ENCODE measurements at regions not wholly inside any gene's neighbourhood (a gene's known extent, or its start where the extent isn't known, plus 50 kb on each side); places are given as distances from the start of the nearest gene placed in this dataset.

GRCh38 chr13:76338003-76338402 lies 548.2 kb downstream of the KCTD12 start:
- ChIA-PET CTCF (no interaction called here), POLR2A (no interaction called here)
- in situ Hi-C loops (cut with HindIII; ENCODE audit: low pct_unique_long_range_greater_than_20kb, low sequenced_read_pairs): no loop called here
- H3K9me3 ChIP-seq (ENCODE audit: control insufficient read depth, insufficient read depth, low read depth, low read length): no peaks in the 10 kb centered on the region
- intact Hi-C loops (cut with micrococcal nuclease; ENCODE audit: unreplicated experiment): no loop called here
- no peaks in the 10 kb centered on the region for H3K4me1 ChIP-seq (ENCODE audit: control insufficient read depth, insufficient read depth, low read length)
- H3K4me3 ChIP-seq (ENCODE audit: low read depth in 2 of 2, low read length in 2 of 2): no peak overlapping the region
- TF ChIP-seq REST (IDR thresholded peaks at IDR 0.05; ENCODE audit: insufficient read depth in 1 of 2, low read depth in 2 of 2, low read length in 1 of 2) (no peak), TCF7L2 (IDR thresholded peaks at IDR 0.05; ENCODE audit: low read depth, low read length) (no peak), CTCF (IDR thresholded peaks at IDR 0.05) (no peak), SIN3A (IDR thresholded peaks at IDR 0.05; ENCODE audit: borderline replicate concordance, insufficient read depth, low read depth, low read length) (no peak), POLR2AphosphoS5 (IDR thresholded peaks at IDR 0.05; ENCODE audit: low read depth, low read length) (no peak)
- no peak overlapping the region for H3K27ac ChIP-seq (ENCODE audit: low read length)
- H3K27me3 ChIP-seq (ENCODE audit: control insufficient read depth, insufficient read depth, low read length): no peaks in the 10 kb centered on the region
- H3K36me3 ChIP-seq (ENCODE audit: control insufficient read depth, insufficient read depth, low read length): no peaks in the 10 kb centered on the region
- no TSS peak for BruUV-seq (replicated peaks)
- ATAC-seq (no peak), DNase-seq (ENCODE audit: low read depth, low spot score) (no peak)

GRCh38 chr13:76336889-76337844 lies 549.0 kb downstream of the KCTD12 start:
- Histone ChIP-seq H3K27me3 (ENCODE audit: control insufficient read depth, insufficient read depth, low read length) (no peaks in the 10 kb centered on the region), H3K9me3 (ENCODE audit: control insufficient read depth, insufficient read depth, low read depth, low read length) (no peaks in the 10 kb centered on the region), H3K4me1 (ENCODE audit: control insufficient read depth, insufficient read depth, low read length) (no peaks in the 10 kb centered on the region), H3K27ac (ENCODE audit: low read length) (no peak overlapping the region), H3K4me3 (ENCODE audit: low read depth in 2 of 2, low read length in 2 of 2) (no peak overlapping the region), H3K36me3 (ENCODE audit: control insufficient read depth, insufficient read depth, low read length) (no peaks in the 10 kb centered on the region)
- intact Hi-C loops (cut with micrococcal nuclease; ENCODE audit: unreplicated experiment): no loop called here
- TF ChIP-seq CTCF (IDR thresholded peaks at IDR 0.05) (no peak), SIN3A (IDR thresholded peaks at IDR 0.05; ENCODE audit: borderline replicate concordance, insufficient read depth, low read depth, low read length) (no peak), REST (IDR thresholded peaks at IDR 0.05; ENCODE audit: insufficient read depth in 1 of 2, low read depth in 2 of 2, low read length in 1 of 2) (no peak), TCF7L2 (IDR thresholded peaks at IDR 0.05; ENCODE audit: low read depth, low read length) (no peak), POLR2AphosphoS5 (IDR thresholded peaks at IDR 0.05; ENCODE audit: low read depth, low read length) (no peak)
- in situ Hi-C loops (cut with HindIII; ENCODE audit: low pct_unique_long_range_greater_than_20kb, low sequenced_read_pairs): no loop called here
- ChIA-PET CTCF (no interaction called here), POLR2A (no interaction called here)
- ATAC-seq (no peak), DNase-seq (ENCODE audit: low read depth, low spot score) (no peak)
- BruUV-seq (replicated peaks): no TSS peak

Data from Panc1 (cell line).